Right cardiac atrium (tissue), 5 donors: ENCODE measurements at regions not wholly inside any gene's neighbourhood (a gene's known extent, or its start where the extent isn't known, plus 50 kb on each side); places are given as distances from the start of the nearest gene placed in this dataset.
"Not testable (repeated sequence)": the region's sequence is repeated elsewhere in the genome, so short reads cannot be mapped to it uniquely, and the experiment has no call there.

ENCODE experiments used
- ATAC-seq, 2 donors: fragments of 200-7000 bp; cut with Tn5 transposase; one replicate each; pipeline versions ENCODE4 v1.8.0 to v1.9.1; 2020; ENCODE audit warnings: moderate library complexity in 2 of 2, mild to moderate bottlenecking in 1 of 2
- DNase-seq, 3 donors: peaks; one replicate each; pipeline ENCODE4 v3.0.0-alpha.2; 2020
- H3K27ac ChIP-seq: one replicate; pipeline ENCODE4 v1.5.1; 2013; ENCODE audit warnings: mild to moderate bottlenecking, low read length, control low read depth, moderate library complexity
- H3K27me3 ChIP-seq: one replicate; pipeline ENCODE4 v1.6.1; 2013; ENCODE audit not compliant: control insufficient read depth, insufficient read depth
- H3K4me1 ChIP-seq: one replicate; pipeline ENCODE4 v1.6.1; 2013; ENCODE audit warnings: low read length; ENCODE audit not compliant: control insufficient read depth, insufficient read depth
- H3K4me3 ChIP-seq: one replicate; pipeline ENCODE4 v1.5.1; 2013; ENCODE audit warnings: low read length, control low read depth
- H3K9me3 ChIP-seq: one replicate; pipeline ENCODE4 v1.6.1; 2013; ENCODE audit warnings: low read length; ENCODE audit not compliant: control insufficient read depth
- WGBS: extraction: QIAGEN DNeasy Blood & Tissue Kit; methylation state at CpG from one replicate; pipeline ENCODE4 v1.1.7; 2013; 5-methylcytosine and 5-hydroxymethylcytosine counted together
- intact Hi-C, 4 donors: fragments of 100-400 bp; cut with DNase I; formaldehyde crosslinking; loops; one replicate each; pipeline versions ENCODE4 v1.11.0 to v1.14.0; 2022 to 2023
- donor health status: healthy with polysubstance abuse.
- donor health status: DM: no; HTN: yes; CAD: no.
- donor health status: DM: no; HTN: no; CAD: no.
- donor health status: DM: no; HTN: yes; CAD: no; lungs with severe emphysema.
- donor health status: DM: yes; HTN: yes; CAD: no.

GRCh38 chr3:30314757-30315325 lies 291.6 kb upstream of the TGFBR2 start:
- ATAC-seq (peak; percentile 56 to 61), DNase-seq (peak in 1 of 3 donors; percentile 40)
- WGBS: 70% methylated on average over 3 of the region's 3 CpGs
- Histone ChIP-seq H3K27me3 (no peaks in the 10 kb centered on the region), H3K27ac (no peak overlapping the region), H3K4me1 (no peaks in the 10 kb centered on the region), H3K4me3 (no peak overlapping the region), H3K9me3 (no peaks in the 10 kb centered on the region)
- intact Hi-C loops: loop anchor here in 1 of 4 donors (10.0 kb wide), 2 partner anchors 380 to 420 kb away; no protein-coding TSS in a partner anchor

- no peaks in the 10 kb centered on the region for H3K4me1 ChIP-seq
- no peaks in the 10 kb centered on the region for H3K27me3 ChIP-seq
- WGBS: 60% methylated on average over 3 of the region's 3 CpGs
- H3K27ac ChIP-seq: no peak overlapping the region
- intact Hi-C loops: loop anchor here in 1 of 4 donors (10.0 kb wide), 2 partner anchors 379 to 419 kb away; no protein-coding TSS in a partner anchor
- no peak for DNase-seq
- no peak for ATAC-seq
- no peak overlapping the region for H3K4me3 ChIP-seq
- H3K9me3 ChIP-seq: no peaks in the 10 kb centered on the region
These were observed 291.0 kb upstream of the TGFBR2 start for GRCh38 chr3:30315447-30315846.

DNA sequence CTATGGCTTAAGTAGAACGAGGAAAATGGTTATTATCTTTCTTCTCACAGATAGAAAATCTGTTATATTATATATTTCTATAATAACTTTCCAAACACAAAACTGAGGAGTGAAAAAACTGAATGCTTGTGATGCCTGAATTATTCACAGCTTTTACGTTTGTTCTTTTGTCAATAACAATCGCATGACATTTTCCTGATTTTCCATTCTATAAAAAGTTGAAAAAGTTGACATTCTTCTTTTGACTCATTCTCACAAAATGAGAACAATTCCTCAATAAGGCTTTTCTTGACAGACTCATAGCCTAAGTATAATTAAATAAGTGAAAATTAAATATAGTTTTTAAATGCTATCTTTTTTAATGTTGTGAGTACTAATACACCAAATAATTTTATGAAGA lies 288.8 kb upstream of the TGFBR2 start:
- Histone ChIP-seq H3K4me1 (no peaks in the 10 kb centered on the region), H3K9me3 (no peaks in the 10 kb centered on the region), H3K4me3 (no peak overlapping the region), H3K27ac (no peak overlapping the region), H3K27me3 (no peaks in the 10 kb centered on the region)
- 92% methylated on average over 3 of the region's 3 CpGs for WGBS
- DNase-seq (no peak), ATAC-seq (no peak)
- intact Hi-C loops: loop anchor here in 1 of 4 donors (10.0 kb wide), 2 partner anchors 377 to 417 kb away; no protein-coding TSS in a partner anchor

- Histone ChIP-seq H3K9me3 (no peaks in the 10 kb centered on the region), H3K4me1 (no peaks in the 10 kb centered on the region), H3K27ac (no peak overlapping the region), H3K4me3 (no peak overlapping the region), H3K27me3 (no peaks in the 10 kb centered on the region)
- WGBS: 97% methylated on average over 3 of the region's 3 CpGs
- DNase-seq: no peak
- ATAC-seq: no peak
- intact Hi-C loops: loop anchor here in 1 of 4 donors (10.0 kb wide), 2 partner anchors 377 to 417 kb away; no protein-coding TSS in a partner anchor
These were observed 288.3 kb upstream of the TGFBR2 start for GRCh38 chr3:30318110-30318509.

DNA sequence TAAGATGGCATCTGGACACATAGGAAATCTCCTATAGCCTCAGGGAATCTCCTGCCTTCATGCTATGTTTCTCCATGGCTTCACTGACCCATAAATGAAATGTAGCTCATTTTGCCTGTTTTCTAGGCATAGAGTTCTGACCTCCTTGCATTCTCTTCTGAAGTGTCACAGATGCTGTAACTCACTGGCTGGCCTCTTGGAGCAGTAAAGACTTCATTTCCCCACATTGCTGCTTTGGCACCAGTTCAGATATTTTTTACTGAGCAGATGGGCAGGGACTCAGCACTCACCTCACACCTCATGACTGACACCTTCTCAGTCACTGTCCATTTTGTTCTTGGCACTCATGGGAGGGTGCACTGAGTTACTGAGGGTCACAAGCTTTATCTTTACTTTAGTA lies 286.7 kb upstream of the TGFBR2 start:
- Histone ChIP-seq H3K27ac (peak overlapping the region; percentile 15), H3K4me3 (no peak overlapping the region), H3K4me1 (no peaks in the 10 kb centered on the region), H3K27me3 (no peaks in the 10 kb centered on the region), H3K9me3 (no peaks in the 10 kb centered on the region)
- ATAC-seq (peak; percentile 92 to 93), DNase-seq (peak; percentile 45 to 70 (median 59))
- intact Hi-C loops: loop anchor here in 1 of 4 donors (10.0 kb wide), 2 partner anchors 375 to 415 kb away; no protein-coding TSS in a partner anchor

GRCh38 chr3:30320392-30320791 lies 286.0 kb upstream of the TGFBR2 start:
- no peaks in the 10 kb centered on the region for H3K27me3 ChIP-seq
- H3K4me3 ChIP-seq: no peak overlapping the region
- WGBS: 87% methylated on average over 1 of the region's 1 CpG
- H3K9me3 ChIP-seq: no peaks in the 10 kb centered on the region
- H3K4me1 ChIP-seq: no peaks in the 10 kb centered on the region
- intact Hi-C loops: no loop called here
- H3K27ac ChIP-seq: peak overlapping the region; percentile 56
- DNase-seq (no peak), ATAC-seq (no peak)

DNA sequence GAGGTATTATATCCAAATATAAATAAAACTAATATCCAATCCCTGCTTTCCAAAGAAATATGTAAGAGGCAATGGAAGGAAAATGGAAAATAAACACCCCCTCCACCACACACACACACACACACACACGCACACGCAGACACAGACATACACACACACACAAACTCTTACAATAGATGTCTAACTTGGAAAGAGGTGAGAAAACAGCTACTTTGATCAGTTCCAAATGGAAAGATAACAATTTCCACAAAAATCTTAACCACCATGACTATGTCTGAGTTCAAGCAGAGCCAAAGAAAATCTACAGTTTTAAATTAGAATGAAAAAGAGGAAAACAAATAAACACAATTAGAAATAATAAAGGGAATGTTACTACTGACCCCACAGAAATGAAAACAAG lies 285.3 kb upstream of the TGFBR2 start:
- peak overlapping the region; percentile 56 for H3K27ac ChIP-seq
- intact Hi-C loops: no loop called here
- H3K4me1 ChIP-seq: no peaks in the 10 kb centered on the region
- H3K27me3 ChIP-seq: no peaks in the 10 kb centered on the region
- no peak for ATAC-seq
- no peak for DNase-seq
- no peak overlapping the region for H3K4me3 ChIP-seq
- WGBS: 96% methylated on average over 2 of the region's 2 CpGs
- H3K9me3 ChIP-seq: no peaks in the 10 kb centered on the region

- DNase-seq, H3K27me3 ChIP-seq, intact Hi-C loops, H3K4me1 ChIP-seq, ATAC-seq, H3K27ac ChIP-seq, H3K4me3 ChIP-seq, H3K9me3 ChIP-seq: not testable (repeated sequence)
- 99% methylated on average over 1 of the region's 1 CpG for WGBS
These were observed 282.8 kb upstream of the TGFBR2 start for GRCh38 chr3:30323649-30324048.

GRCh38 chr3:30324587-30324986 lies 281.8 kb upstream of the TGFBR2 start:
- Histone ChIP-seq H3K9me3 (no peaks in the 10 kb centered on the region), H3K27me3 (no peaks in the 10 kb centered on the region), H3K27ac (no peak overlapping the region), H3K4me3 (no peak overlapping the region), H3K4me1 (no peaks in the 10 kb centered on the region)
- intact Hi-C loops: no loop called here
- 46% methylated on average over 1 of the region's 1 CpG for WGBS
- DNase-seq: no peak
- ATAC-seq: peak; percentile 47 to 56

- H3K4me3 ChIP-seq, H3K4me1 ChIP-seq, H3K27ac ChIP-seq, ATAC-seq, H3K27me3 ChIP-seq, DNase-seq, intact Hi-C loops, H3K9me3 ChIP-seq: not testable (repeated sequence)
- WGBS: 63% methylated on average over 1 of the region's 1 CpG
These were observed 278.4 kb upstream of the TGFBR2 start for GRCh38 chr3:30327976-30328375.

DNA sequence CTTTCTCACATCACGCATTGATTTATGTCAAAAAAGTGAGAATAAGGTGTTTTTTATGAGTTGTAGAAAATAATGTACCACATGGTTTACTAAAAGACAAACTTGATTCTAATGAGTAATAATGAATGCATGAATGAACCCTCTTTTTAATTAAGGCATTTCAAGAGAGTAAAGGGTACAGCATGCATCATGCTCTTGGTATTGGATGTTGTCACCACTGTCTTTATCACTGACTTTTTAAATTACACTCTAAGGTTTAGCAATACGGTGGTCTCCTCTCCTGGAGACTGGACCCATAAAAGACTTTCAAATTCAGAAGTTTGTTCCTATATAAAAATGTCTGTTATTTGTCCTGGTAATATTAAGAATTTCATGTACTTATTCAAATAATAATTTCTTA lies 277.5 kb upstream of the TGFBR2 start:
- intact Hi-C loops, DNase-seq, H3K27me3 ChIP-seq, H3K9me3 ChIP-seq, H3K27ac ChIP-seq, H3K4me1 ChIP-seq, ATAC-seq, H3K4me3 ChIP-seq: not testable (repeated sequence)
- 82% methylated on average over 2 of the region's 2 CpGs for WGBS

DNA sequence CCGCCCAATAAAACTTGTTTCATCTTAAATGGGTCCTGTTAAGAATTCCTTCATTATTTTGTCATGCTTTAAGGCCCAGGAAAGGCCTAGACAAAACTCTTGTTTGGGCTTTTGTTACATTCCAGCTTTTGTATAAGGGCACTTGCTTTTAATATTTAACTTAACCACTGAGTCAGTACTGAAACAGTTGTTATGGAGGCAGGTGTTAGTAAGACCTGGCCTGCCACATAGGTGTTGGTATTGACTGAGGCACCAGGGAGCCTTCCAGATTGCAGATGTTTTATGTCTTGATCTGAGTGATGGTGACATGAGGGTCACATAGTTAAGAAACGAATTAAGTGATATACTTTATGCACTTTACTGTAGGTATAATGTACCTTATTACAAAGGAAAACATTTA lies 274.9 kb upstream of the TGFBR2 start:
- intact Hi-C loops: no loop called here
- WGBS: 81% methylated on average over 2 of the region's 2 CpGs
- Histone ChIP-seq H3K4me3 (no peak overlapping the region), H3K27me3 (no peaks in the 10 kb centered on the region), H3K4me1 (no peaks in the 10 kb centered on the region), H3K27ac (no peak overlapping the region), H3K9me3 (no peaks in the 10 kb centered on the region)
- no peak for ATAC-seq
- no peak for DNase-seq
